Kidney epithelial cell (primary cell): ENCODE measurements at regions not wholly inside any gene's neighbourhood (a gene's known extent, or its start where the extent isn't known, plus 50 kb on each side); places are given as distances from the start of the nearest gene placed in this dataset.

Source experiments
- DNase-seq: peaks from one replicate; pipeline ENCODE4 v3.0.0-alpha.2; 2010; ENCODE audit warnings: low read depth
- H3K27me3 ChIP-seq: 2 replicates; pipeline ENCODE4 v1.6.0; 2011; ENCODE audit warnings: low read length; ENCODE audit not compliant: control insufficient read depth, insufficient read depth
- H3K36me3 ChIP-seq: 2 replicates; pipeline ENCODE4 v1.5.1; 2011; ENCODE audit warnings: low read length; ENCODE audit not compliant: control insufficient read depth, insufficient read depth
- H3K4me3 ChIP-seq: 2 replicates; pipeline ENCODE4 v1.5.1; 2011; ENCODE audit warnings: low read depth, mild to moderate bottlenecking, control low read depth, low read length
- TF ChIP-seq, protein P1 (sequence below): IDR thresholded peaks from 2 replicates; pipeline ENCODE4 v1.5.1; 2011; ENCODE audit warnings: mild to moderate bottlenecking, moderate library complexity, low read length, control low read depth, inconsistent platforms; ENCODE audit not compliant: insufficient read depth, poor library complexity, severe bottlenecking

DNA sequence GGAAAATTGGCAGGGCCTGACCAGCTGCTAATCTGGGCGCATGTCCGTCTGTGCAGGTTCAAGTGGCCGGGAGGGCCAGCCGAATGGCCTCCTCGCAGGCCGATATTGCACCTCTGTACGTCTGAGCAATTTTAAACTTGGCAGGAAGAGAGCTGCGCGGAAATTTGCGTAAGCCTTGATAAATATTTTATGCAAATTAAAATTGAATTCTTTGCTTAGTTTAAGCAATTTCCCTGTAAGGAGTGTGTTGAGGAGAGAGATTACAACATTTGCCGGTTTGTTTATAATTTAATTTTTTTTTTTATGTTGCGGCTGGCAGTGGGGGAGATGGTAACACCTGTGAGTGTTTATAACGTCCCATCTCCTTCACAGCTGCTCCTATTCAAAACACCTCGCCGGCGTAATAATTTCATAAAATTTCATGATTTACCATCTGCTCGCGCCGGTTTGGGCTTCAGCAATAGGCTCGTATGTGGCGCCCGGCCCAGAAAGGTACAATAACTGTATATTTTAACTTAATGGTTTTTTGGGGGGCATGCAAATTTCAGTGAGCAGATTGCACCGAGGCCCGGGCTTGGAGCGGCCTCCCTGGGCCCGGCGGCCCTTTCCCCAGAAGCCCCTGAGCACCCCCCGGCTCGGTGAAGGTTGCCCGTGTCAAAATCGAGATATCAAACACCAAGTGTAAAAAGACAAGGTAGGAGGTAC is 269.4 kb upstream of the MVB12B start:
- H3K27me3 ChIP-seq: peaks cover 10% of the 10 kb centered on the region
- no peak overlapping the region for H3K4me3 ChIP-seq
- no peaks in the 10 kb centered on the region for H3K36me3 ChIP-seq
- TF ChIP-seq, protein P1, sequence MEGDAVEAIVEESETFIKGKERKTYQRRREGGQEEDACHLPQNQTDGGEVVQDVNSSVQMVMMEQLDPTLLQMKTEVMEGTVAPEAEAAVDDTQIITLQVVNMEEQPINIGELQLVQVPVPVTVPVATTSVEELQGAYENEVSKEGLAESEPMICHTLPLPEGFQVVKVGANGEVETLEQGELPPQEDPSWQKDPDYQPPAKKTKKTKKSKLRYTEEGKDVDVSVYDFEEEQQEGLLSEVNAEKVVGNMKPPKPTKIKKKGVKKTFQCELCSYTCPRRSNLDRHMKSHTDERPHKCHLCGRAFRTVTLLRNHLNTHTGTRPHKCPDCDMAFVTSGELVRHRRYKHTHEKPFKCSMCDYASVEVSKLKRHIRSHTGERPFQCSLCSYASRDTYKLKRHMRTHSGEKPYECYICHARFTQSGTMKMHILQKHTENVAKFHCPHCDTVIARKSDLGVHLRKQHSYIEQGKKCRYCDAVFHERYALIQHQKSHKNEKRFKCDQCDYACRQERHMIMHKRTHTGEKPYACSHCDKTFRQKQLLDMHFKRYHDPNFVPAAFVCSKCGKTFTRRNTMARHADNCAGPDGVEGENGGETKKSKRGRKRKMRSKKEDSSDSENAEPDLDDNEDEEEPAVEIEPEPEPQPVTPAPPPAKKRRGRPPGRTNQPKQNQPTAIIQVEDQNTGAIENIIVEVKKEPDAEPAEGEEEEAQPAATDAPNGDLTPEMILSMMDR: no peak
- DNase-seq: no peak

GRCh38 chr9:126058011-126058531 is 268.6 kb upstream of the MVB12B start:
- peaks cover 6% of the 10 kb centered on the region for H3K27me3 ChIP-seq

GRCh38 chr9:126058591-126058990 is 268.0 kb upstream of the MVB12B start:
- DNase-seq: no peak
- TF ChIP-seq, protein P1: no peak
- peaks cover 4% of the 10 kb centered on the region for H3K27me3 ChIP-seq
- H3K4me3 ChIP-seq: no peak overlapping the region
- no peaks in the 10 kb centered on the region for H3K36me3 ChIP-seq

More at GRCh38 chr9:126058011-126058531, 268.6 kb upstream of the MVB12B start:
- TF ChIP-seq, protein P1: no peak
- H3K4me3 ChIP-seq: no peak overlapping the region
- no peaks in the 10 kb centered on the region for H3K36me3 ChIP-seq
- DNase-seq: no peak

- H3K4me3 ChIP-seq: no peak overlapping the region
- no peak for DNase-seq
- peaks cover 7% of the 10 kb centered on the region for H3K27me3 ChIP-seq
- no peaks in the 10 kb centered on the region for H3K36me3 ChIP-seq
- TF ChIP-seq, protein P1: no peak
Observed at GRCh38 chr9:126061575-126061974, 265.1 kb upstream of the MVB12B start.

GRCh38 chr9:126062158-126062886 is 264.3 kb upstream of the MVB12B start:
- TF ChIP-seq, protein P1: no peak
- peaks cover 14% of the 10 kb centered on the region for H3K27me3 ChIP-seq
- DNase-seq: no peak
- no peaks in the 10 kb centered on the region for H3K36me3 ChIP-seq
- H3K4me3 ChIP-seq: no peak overlapping the region

DNA sequence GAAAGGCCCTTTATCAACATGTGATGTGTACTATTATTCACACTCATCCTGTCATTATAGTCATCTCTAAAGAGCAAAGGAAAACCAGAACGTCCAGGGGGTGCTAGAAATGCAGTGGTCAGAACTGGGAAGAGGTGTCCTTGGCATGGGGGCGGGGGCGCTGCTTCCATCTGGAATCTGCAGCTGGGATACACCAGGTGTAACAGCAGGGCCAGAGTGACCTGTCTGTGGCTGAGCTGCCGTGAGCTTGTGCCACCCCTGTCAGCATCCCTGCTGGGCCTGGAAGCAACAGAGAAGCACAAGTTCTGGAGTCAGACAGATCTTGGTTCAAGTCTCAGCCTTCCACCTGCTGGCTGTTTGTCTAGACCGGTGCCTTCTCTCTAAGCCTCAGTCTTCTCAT is 263.3 kb upstream of the MVB12B start:
- no peak for DNase-seq
- TF ChIP-seq, protein P1: no peak
- H3K36me3 ChIP-seq: no peaks in the 10 kb centered on the region
- H3K27me3 ChIP-seq: peaks cover 15% of the 10 kb centered on the region
- H3K4me3 ChIP-seq: no peak overlapping the region
